Osteocyte (in vitro differentiated cells): ENCODE measurements at regions not wholly inside any gene's neighbourhood (a gene's known extent, or its start where the extent isn't known, plus 50 kb on each side); places are given as distances from the start of the nearest gene placed in this dataset.

ENCODE experiments used
- DNase-seq: peaks from one replicate; pipeline ENCODE4 v3.0.0; 2021; ENCODE audit warnings: mixed read lengths; ENCODE audit not compliant: unreplicated experiment; ENCODE audit errors: extremely low spot score
- H3K27ac Mint-ChIP-seq: one replicate; pipeline ENCODE4 v1.8.0; 2021; ENCODE audit warnings: mild to moderate bottlenecking, mixed read lengths; ENCODE audit not compliant: unreplicated experiment
- H3K27me3 Mint-ChIP-seq: one replicate; pipeline ENCODE4 v1.8.0; 2021; ENCODE audit warnings: mixed read lengths; ENCODE audit not compliant: unreplicated experiment
- H3K36me3 Mint-ChIP-seq: one replicate; pipeline ENCODE4 v1.8.0; 2021; ENCODE audit warnings: mixed read lengths; ENCODE audit not compliant: unreplicated experiment
- H3K4me1 Mint-ChIP-seq: one replicate; pipeline ENCODE4 v1.8.0; 2021; ENCODE audit warnings: mixed read lengths; ENCODE audit not compliant: unreplicated experiment
- H3K4me3 Mint-ChIP-seq: one replicate; pipeline ENCODE4 v1.8.0; 2021; ENCODE audit warnings: mild to moderate bottlenecking, moderate library complexity, mixed read lengths; ENCODE audit not compliant: unreplicated experiment
- H3K9me3 Mint-ChIP-seq: one replicate; pipeline ENCODE4 v1.8.0; 2021; ENCODE audit warnings: mixed read lengths; ENCODE audit not compliant: unreplicated experiment
- CTCF ChIP-seq: fragments of 200-600 bp; sonication (generic); IDR thresholded peaks from 2 replicates; pipeline ENCODE4 v1.5.0; 2021; ENCODE audit warnings: antibody characterized with exemption, mild to moderate bottlenecking, moderate library complexity

GRCh38 chr13:73661066-73661465 lies 473.1 kb downstream of the KLF12 start:
- Mint-ChIP-seq H3K9me3 (no peaks in the 10 kb centered on the region), H3K27me3 (peaks cover 4% of the 10 kb centered on the region), H3K4me1 (no peaks in the 10 kb centered on the region), H3K36me3 (no peaks in the 10 kb centered on the region), H3K4me3 (no peak overlapping the region), H3K27ac (no peak overlapping the region)
- no peak for TF ChIP-seq CTCF
- DNase-seq = no peak

- H3K27ac Mint-ChIP-seq = no peak overlapping the region
- H3K36me3 Mint-ChIP-seq = no peaks in the 10 kb centered on the region
- H3K9me3 Mint-ChIP-seq = no peaks in the 10 kb centered on the region
- no peak overlapping the region for H3K4me3 Mint-ChIP-seq
- H3K27me3 Mint-ChIP-seq = peaks cover 2% of the 10 kb centered on the region
- no peak for TF ChIP-seq CTCF
- DNase-seq = no peak
- no peaks in the 10 kb centered on the region for H3K4me1 Mint-ChIP-seq
These were observed 475.6 kb downstream of the KLF12 start for GRCh38 chr13:73658639-73659038.

- H3K27ac Mint-ChIP-seq = no peak overlapping the region
- H3K9me3 Mint-ChIP-seq = no peaks in the 10 kb centered on the region
- H3K4me1 Mint-ChIP-seq = no peaks in the 10 kb centered on the region
- H3K4me3 Mint-ChIP-seq = no peak overlapping the region
- no peak for DNase-seq
- no peak for TF ChIP-seq CTCF
- peaks cover 2% of the 10 kb centered on the region for H3K27me3 Mint-ChIP-seq
- H3K36me3 Mint-ChIP-seq = no peaks in the 10 kb centered on the region
These were observed 476.2 kb downstream of the KLF12 start for GRCh38 chr13:73657821-73658540.

GRCh38 chr13:73656863-73657262 lies 477.3 kb downstream of the KLF12 start:
- Mint-ChIP-seq H3K27ac (no peak overlapping the region), H3K36me3 (no peaks in the 10 kb centered on the region), H3K9me3 (no peaks in the 10 kb centered on the region), H3K27me3 (no peaks in the 10 kb centered on the region), H3K4me3 (no peak overlapping the region), H3K4me1 (no peaks in the 10 kb centered on the region)
- TF ChIP-seq CTCF = no peak
- DNase-seq = no peak

GRCh38 chr13:73653688-73654087 lies 480.5 kb downstream of the KLF12 start:
- Mint-ChIP-seq H3K9me3 (no peaks in the 10 kb centered on the region), H3K4me1 (no peaks in the 10 kb centered on the region), H3K27ac (no peak overlapping the region), H3K27me3 (no peaks in the 10 kb centered on the region), H3K36me3 (no peaks in the 10 kb centered on the region), H3K4me3 (no peak overlapping the region)
- no peak for TF ChIP-seq CTCF
- no peak for DNase-seq
